GM19025 (cell line): ENCODE measurements at regions not wholly inside any gene's neighbourhood (a gene's known extent, or its start where the extent isn't known, plus 50 kb on each side); places are given as distances from the start of the nearest gene placed in this dataset.

ENCODE experiments used
- ATAC-seq: cut with Tn5 transposase; IDR thresholded peaks from one replicate; pipeline ENCODE4 v1.9.1; 2021; ENCODE audit warnings: mild to moderate bottlenecking, low read depth, moderate library complexity; ENCODE audit not compliant: unreplicated experiment

DNA sequence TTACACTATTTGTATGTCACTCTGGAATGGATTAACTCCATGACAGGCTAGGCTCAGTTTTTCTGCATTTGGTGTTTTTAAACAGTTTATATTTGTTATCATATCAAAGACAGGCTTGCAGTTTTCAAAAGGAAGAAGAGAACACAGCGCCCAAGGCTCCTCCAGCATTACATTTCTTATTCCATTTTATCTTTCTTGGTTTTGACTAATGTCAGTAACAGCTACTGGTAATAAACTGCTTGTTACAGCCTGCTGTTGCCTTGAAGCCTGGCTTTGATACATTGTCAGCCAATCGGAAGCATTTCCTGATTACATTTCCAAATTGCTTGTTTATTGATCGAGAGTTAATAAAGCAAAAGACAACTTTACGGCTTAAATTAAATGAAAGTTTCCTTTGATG, 166.0 kb upstream of the MDFIC start:
- ATAC-seq, result no peak

DNA sequence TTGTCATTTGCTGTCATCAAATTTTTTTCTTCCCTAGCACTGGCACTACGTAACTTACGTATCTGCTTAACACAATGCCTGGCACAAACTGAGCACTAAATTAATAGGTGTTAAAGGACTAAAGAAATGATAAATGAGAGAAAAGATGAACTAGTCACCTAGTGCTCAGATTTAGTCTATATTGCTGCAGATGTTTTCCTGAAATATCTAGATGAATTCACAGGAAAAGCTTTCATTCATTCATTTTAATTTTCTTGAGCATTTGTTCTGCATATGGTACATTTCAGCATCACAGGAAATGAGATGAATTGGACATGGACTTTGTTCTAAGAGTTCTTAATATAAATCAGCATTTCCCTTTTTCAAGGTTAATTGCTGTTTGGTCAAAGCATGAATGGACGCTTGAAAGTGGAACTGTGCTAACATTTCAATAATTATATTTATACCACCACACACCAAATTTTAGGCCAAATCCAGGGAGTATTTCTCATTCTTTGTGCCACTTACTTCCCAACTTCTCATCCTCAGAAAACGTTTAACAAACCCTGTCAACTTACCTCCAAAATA, 163.2 kb upstream of the MDFIC start:
- no peak for ATAC-seq

- no peak for ATAC-seq
These were observed 162.4 kb upstream of the MDFIC start for GRCh38 chr7:114759347-114760062.

- no peak for ATAC-seq
These were observed 161.4 kb upstream of the MDFIC start for GRCh38 chr7:114760477-114760876.

DNA sequence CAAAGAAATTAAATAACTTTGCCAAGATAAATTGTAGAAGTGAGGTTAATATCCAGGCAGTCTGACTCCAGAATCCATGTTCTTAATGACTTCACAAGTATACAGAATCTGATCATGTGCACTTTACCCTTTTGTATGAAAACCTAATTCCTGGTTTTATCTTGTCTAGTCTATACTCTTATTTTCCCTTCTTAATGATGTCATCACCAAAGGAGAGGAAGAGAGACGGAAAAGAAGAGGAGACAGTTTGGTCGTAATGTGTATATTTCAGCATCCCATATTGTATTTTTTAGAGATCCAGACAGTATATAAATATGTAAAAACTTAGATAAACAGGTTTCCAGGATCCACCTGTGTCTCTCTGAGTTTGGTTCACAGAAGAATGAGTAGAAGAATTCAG, 159.9 kb upstream of the MDFIC start:
- no peak for ATAC-seq

DNA sequence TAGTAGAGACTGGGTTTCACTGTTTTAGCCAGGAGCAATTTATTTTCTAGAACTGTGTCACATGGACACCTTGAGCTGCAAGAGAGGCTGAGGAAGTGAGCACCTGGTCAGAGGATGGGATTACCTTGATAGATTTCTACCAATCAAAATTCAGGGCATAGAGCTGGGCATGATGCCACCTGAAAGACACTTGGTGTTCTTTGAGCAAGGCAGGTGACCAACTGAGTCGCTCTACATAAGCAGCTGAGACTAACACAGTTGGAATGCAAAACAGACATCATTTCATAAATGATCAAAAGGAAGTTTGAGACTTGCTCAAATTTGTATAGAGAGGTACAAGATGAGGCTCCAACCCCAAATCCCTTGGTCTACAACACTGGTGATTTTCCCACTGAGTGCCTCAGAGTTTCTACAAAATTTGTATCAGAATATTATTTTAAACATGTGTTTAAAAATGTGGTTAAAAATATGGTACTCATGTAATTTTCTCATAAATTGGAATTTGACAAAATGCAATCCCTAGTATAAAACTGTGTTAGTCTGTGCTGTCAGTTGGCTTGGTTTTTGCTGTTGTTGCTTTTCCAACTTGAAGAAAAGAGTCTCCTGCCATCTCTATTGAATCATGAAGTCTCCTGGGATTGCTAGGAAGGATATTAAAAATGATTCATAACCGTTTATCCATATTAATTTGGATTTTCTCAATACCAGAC, 156.4 kb upstream of the MDFIC start:
- ATAC-seq, result no peak

DNA sequence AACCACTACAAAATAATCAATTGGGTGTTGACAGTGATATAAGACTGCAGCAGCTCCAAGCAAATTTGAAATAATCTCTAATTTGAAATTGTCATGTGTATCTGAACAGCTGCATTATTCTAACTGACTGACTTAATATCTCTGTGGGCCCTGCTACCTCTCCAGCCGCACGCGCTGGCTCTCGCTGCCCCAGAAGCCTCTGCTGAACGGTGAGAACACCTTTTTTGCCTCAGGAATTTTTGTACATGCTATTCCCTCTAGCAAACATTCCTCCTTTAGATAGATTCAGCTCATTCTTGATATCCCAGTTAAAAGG, 155.9 kb upstream of the MDFIC start:
- ATAC-seq, result no peak

GRCh38 chr7:114777288-114777687, 144.6 kb upstream of the MDFIC start:
- no peak for ATAC-seq

DNA sequence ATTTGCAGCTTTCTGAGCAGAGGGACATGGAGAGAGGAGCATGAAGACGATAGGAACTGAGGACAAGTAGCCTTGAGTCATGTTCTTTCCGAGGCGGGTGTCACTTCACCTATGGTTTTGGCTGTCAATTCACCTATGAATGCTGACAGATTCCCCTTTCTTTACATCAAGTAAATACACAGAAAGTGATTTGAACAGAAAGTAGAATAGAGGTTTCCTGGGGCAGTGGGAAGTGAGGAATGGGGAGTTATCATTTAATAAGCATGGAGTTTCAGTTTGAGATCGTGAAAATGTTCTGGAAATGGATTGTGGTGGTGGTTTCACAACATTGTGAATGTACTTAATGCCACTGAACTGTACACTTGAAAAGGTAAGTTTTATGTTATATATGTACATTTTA, 138.4 kb upstream of the MDFIC start:
- ATAC-seq, result no peak

DNA sequence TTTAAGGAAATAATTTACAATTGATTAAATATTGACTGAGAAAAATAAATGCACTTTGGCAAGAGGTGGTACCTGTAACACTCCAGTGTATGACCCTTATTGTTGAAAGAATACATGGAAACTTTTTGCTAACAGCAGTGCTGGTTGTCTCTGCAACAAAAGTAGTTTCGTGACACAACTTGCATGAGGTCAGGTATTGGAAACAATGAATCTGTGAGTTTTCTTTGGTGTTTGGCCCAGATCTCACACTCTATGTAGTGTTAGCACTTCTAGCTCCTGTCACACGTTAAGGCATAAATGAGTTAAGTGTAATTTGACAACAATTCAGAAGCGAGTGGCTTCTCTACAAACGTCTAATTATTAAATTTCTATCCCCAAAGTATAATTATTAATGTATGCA, 137.7 kb upstream of the MDFIC start:
- no peak for ATAC-seq

- ATAC-seq, result no peak
These were observed 137.1 kb upstream of the MDFIC start for GRCh38 chr7:114784746-114785145.

GRCh38 chr7:114785496-114785895, 136.4 kb upstream of the MDFIC start:
- no peak for ATAC-seq

DNA sequence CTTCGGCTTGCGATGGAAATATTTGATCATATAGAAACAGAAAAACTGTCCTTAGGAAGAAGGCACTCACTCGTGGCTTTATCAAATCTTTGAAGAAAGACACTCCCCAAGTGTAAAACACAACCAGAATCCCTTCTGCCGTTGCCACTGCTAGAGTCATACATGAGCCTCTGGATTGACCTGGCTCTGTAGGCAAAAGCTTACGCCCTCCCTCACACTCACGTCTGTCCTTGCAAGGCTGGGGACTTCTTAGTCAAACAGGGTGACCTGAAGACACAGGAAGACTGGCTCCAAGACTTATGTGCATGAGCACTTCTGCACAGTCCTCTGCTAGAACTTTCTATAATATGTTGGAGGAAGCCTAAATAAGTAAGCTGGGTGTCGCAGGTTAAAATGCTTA, 135.4 kb upstream of the MDFIC start:
- ATAC-seq, result no peak

DNA sequence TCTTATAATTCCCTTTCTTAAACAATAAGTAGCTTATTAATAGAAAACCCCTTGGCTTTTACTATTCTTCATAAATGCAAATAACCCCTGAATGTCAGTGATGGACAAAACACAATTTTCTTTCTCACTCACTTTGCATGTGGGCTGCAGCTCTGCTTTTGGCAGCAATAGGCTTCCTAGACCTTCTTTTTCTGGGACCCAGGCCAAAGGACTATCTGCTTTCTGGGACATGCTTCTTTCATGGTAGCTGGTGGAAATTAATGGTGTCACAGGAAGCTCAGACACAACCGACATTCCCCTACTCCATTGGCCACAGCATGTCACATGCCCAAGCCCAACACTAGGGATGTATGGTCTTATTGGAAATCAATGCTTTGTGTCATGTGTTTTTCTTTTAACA, 134.3 kb upstream of the MDFIC start:
- ATAC-seq, result no peak

DNA sequence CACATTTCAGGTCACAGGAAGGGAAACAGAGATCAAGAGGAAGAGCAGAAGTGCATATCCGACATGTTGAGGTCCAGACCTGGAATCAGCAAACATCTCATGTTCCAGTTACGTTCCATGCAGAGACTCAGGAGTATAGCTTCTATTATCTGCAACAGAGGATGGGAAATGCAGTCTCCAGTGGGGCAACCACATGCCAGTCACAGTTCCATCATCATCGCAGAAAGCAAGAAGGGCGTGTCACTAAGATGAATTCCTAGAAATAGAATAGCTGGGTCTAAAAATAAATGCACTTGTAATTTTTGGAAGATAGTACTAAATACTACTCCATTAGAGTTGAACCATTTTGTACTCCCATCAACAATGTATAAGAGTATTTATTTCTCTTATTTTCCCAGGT, 133.2 kb upstream of the MDFIC start:
- ATAC-seq, result no peak

GRCh38 chr7:114789161-114789560, 132.7 kb upstream of the MDFIC start:
- ATAC-seq, result no peak

DNA sequence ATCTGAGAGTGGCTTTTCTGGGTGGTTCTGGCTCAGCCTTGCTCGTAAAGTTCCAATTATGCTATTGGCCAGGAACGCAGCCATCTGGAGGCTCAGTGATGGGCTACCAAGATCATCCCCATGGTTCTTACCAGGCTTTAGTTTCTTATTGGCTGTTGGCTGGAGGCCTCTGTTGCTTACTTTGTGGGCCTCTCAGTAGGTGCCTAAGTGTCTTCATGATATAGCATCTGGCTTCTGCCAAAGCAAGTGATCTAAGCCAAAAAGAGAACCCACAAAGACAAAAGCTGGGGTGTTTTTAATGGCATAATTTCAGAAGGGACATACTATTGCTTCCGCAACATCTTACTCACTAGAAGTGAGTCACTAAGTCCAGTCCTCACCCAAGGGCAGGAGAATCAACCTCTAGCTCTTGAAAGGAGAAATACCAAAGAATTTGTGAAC, 132.0 kb upstream of the MDFIC start:
- no peak for ATAC-seq

DNA sequence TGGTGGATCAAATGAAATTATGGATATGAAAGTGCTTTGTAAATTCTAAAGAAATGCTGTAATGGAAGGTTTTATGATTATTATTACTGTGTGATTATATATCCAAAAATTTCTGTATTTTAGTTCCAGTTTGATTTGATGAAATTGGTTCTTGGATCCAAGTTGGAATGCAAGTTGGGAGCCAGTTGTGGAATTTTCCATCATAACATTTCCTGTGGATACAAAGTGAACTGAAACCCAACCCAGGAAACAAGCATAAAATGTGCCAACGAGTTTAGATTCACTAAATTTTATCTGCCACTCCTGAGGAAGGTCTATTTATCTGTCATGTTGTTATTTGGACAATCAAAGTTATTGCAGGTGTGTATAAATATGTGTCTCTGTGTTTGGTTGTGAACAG, 131.4 kb upstream of the MDFIC start:
- no peak for ATAC-seq

DNA sequence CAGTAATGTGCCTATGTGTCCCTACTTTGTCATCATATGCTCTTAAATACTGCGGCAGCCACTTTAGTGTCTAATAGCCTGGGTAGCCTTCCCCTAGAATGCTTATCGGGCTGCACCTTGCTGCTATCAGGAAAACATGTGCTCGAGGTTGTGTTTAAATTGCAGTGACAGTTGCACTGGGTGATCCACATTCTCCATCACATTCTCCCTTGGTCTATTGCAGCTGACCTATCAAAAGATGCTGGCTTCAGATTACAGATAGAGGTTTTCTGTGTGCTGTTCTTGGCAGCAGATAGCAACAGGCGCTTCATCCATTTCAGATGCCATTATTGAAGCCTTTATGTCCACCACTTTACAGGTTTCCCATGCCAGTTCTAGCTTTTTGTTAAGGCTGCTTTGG, 130.1 kb upstream of the MDFIC start:
- ATAC-seq, result no peak

GRCh38 chr7:114793155-114793845, 128.6 kb upstream of the MDFIC start:
- ATAC-seq, result no peak

DNA sequence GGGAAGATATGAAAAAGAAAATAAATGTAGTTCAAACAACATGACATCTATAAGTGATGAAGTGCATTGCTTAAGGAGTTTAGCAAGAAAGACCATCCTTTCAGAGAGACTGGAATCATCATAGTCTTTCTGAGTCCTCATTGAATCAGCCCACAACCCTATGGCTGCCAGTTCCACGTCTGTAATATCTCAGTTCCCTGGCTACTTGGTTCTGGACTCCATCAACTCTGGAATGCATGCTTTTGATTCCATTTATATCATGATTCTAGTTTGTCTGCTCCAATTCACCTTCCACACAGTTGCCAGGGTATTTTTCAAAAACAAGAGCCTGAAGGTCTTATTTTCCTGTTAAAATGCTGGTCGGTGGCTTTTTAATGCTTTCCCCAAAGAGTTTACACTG, 126.4 kb upstream of the MDFIC start:
- ATAC-seq, result no peak

- ATAC-seq, result no peak
These were observed 122.3 kb upstream of the MDFIC start for GRCh38 chr7:114799628-114800028.
